NB4 (cell line): ENCODE measurements at regions not wholly inside any gene's neighbourhood (a gene's known extent, or its start where the extent isn't known, plus 50 kb on each side); places are given as distances from the start of the nearest gene placed in this dataset.

Experiments
- DNase-seq: peaks from one replicate; pipeline ENCODE4 v3.0.0; 2010; ENCODE audit warnings: low read depth
- H3K4me3 ChIP-seq: one replicate; pipeline ENCODE4 v1.5.1; 2011; ENCODE audit warnings: mild to moderate bottlenecking, low read depth, low read length, moderate library complexity
- CTCF ChIP-seq: IDR thresholded peaks from one replicate; pipeline ENCODE4 v1.5.1; 2012; ENCODE audit warnings: low read depth, low read length
- MYC ChIP-seq: IDR thresholded peaks from 2 replicates; pipeline ENCODE4 v1.6.1; 2011; ENCODE audit warnings: low read depth, low read length
- POLR2A ChIP-seq: IDR thresholded peaks from 2 replicates; pipeline ENCODE4 v1.6.1; 2011; ENCODE audit warnings: mild to moderate bottlenecking; ENCODE audit not compliant: insufficient read length; ENCODE audit errors: extremely low read depth
- TF ChIP-seq, protein P1 (sequence below): IDR thresholded peaks from 2 replicates; pipeline ENCODE4 v1.6.1; 2011; ENCODE audit warnings: low read depth, low read length

DNA sequence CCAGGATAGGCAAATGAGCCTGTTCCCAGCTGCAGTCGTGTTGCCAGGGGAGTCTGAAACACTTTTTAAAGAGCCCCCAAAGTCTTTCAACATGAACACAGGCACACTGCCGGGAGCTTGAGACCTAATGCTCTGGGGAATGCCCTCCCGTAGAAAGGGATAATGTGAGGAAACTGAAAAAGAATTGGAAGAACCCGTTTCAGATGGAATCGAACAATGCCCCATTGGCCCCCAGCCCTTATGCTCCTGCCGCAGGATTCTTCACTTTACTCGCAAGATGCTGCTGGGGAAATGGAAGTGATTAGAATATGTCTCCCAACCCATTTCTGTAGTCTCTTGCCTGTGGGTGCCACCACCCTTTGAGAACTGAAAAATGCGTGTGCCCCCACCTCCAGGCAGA, 136.3 kb upstream of the GATA6 start:
- DNase-seq = no peak
- TF ChIP-seq CTCF (no peak), MYC (no peak), POLR2A (no peak)
- TF ChIP-seq, protein P1, sequence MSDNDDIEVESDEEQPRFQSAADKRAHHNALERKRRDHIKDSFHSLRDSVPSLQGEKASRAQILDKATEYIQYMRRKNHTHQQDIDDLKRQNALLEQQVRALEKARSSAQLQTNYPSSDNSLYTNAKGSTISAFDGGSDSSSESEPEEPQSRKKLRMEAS = no peak
- no peak overlapping the region for H3K4me3 ChIP-seq

- no peak overlapping the region for H3K4me3 ChIP-seq
- TF ChIP-seq CTCF = no peak
- no peak for TF ChIP-seq MYC
- TF ChIP-seq, protein P1 = no peak
- TF ChIP-seq POLR2A = no peak
- no peak for DNase-seq
Measured at GRCh38 chr18:22034276-22034675, 135.1 kb upstream of the GATA6 start.

DNA sequence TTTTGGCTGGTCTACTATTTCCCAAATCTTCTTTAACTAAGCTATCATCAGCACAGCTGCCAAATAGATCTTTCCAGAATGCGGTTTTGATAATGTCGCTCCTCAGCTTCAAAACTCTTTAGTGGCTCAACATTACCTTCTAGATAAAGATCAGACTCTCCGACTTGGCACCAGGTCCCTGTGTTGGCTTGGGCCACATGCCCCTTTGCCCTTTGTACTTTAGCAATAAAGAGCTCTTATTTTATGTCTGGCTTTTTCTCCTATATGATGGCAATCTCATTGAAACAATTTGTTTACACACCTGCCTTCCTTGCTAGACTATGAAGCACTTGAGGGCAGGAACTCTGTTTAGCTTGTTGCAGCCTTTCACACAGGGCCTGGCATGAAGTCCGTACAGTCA, 128.9 kb upstream of the GATA6 start:
- H3K4me3 ChIP-seq = no peak overlapping the region
- no peak for DNase-seq
- no peak for TF ChIP-seq MYC
- no peak for TF ChIP-seq POLR2A
- TF ChIP-seq CTCF = no peak
- TF ChIP-seq, protein P1 = no peak

DNA sequence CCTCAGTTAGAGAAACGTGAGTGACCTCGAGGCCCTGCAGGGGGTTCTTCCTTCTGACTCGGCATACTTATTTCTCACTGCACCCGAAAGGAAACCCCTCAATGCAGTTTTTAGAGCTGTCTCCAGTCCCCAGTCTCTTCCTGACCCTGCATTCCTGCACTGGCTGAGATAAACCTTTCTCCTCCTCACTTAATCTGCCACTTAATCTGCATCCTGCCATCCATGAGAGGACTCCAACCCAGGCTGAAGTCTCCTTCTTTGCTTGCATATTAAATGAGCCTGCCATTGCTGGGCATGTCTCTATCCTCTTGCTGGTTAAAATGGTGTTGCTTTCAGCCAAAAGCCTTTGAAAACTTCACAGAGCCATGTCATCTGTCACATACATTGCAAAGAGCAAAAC, 125.6 kb upstream of the GATA6 start:
- TF ChIP-seq, protein P1 = no peak
- TF ChIP-seq POLR2A (no peak), MYC (no peak)
- no peak for DNase-seq
- no peak overlapping the region for H3K4me3 ChIP-seq

- no peak overlapping the region for H3K4me3 ChIP-seq
- DNase-seq = no peak
- TF ChIP-seq POLR2A (no peak), MYC (no peak), CTCF (no peak)
- TF ChIP-seq, protein P1 = no peak
Measured at GRCh38 chr18:22044474-22045220, 124.7 kb upstream of the GATA6 start.

DNA sequence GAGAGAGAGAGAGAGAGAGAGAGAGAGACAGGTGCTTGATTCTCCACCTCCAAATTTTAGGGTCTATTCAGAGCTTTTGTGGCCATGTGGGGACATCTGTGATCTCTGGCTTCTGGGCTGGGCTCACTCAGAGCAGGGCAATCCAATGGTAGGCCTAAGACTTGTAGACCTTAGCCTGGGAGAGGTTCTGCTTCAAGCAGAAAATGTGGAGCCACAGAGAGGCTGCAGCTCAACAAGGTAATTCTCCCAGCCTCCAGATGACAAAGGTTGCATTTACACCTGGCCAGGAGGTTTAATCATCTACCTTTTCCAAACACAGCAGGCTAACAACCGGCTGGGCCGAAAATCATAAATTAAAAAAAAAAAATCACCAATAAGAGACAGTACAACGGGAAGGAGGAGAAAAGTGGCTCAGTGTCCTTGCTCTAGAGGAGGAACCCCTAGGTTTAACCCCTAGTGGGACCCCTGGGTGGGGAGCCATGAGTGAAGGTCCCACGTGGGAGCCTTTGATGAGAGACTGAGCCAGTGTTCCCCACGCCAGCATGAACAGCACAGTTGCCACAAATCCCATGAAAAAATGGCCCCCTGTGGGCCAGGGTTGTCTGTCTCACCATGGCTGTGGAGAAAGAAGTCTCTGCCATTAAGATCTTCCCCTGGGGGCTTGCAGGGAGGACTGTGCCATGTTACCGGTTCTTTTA, 124.0 kb upstream of the GATA6 start:
- no peak for TF ChIP-seq MYC
- TF ChIP-seq, protein P1 = no peak
- TF ChIP-seq POLR2A = no peak
- no peak for DNase-seq
- no peak overlapping the region for H3K4me3 ChIP-seq
